ENCODE measurements at regions not wholly inside any gene's neighbourhood (a gene's known extent, or its start where the extent isn't known, plus 50 kb on each side); places are given as distances from the start of the nearest gene placed in this dataset.

DNA sequence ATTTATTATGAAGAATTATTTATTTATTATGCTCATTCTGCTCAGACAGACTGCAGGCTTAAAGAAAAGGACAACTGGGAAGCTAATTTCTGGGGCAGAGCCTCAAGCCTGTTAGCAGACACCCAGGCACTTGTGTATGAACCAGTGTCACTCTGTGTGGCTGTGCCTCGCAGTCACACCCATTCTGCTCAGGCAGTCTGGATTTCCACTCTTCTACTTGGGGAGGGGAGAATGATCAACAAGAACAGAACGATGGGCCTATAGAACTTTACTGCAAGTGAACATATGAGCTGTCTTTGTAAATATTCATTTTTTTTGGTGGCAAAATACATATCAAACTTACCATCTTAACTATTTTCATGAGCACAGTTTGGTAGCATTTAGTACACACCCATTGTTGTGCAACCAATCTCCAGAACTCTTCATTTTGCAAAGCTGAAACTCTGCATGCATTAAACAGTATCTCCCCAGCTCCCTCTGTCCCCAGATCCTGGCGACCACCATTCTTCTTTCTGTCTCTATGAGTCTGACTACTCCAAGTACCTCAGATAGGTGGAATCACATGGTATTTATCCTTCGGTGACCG lies 181.7 kb downstream of the NUFIP1 start:
- TF ChIP-seq, protein P1, sequence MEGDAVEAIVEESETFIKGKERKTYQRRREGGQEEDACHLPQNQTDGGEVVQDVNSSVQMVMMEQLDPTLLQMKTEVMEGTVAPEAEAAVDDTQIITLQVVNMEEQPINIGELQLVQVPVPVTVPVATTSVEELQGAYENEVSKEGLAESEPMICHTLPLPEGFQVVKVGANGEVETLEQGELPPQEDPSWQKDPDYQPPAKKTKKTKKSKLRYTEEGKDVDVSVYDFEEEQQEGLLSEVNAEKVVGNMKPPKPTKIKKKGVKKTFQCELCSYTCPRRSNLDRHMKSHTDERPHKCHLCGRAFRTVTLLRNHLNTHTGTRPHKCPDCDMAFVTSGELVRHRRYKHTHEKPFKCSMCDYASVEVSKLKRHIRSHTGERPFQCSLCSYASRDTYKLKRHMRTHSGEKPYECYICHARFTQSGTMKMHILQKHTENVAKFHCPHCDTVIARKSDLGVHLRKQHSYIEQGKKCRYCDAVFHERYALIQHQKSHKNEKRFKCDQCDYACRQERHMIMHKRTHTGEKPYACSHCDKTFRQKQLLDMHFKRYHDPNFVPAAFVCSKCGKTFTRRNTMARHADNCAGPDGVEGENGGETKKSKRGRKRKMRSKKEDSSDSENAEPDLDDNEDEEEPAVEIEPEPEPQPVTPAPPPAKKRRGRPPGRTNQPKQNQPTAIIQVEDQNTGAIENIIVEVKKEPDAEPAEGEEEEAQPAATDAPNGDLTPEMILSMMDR (IDR thresholded peaks at IDR 0.05), result no peak
- Histone ChIP-seq H3K36me3 (ENCODE audit: insufficient read depth in 1 of 2, low read depth in 1 of 2) (no peaks in the 10 kb centered on the region), H3K4me3 (no peak overlapping the region), H3K4me1 (peaks cover 6% of the 10 kb centered on the region), H3K27ac (no peak overlapping the region), H3K27me3 (ENCODE audit: insufficient read depth in 3 of 3, low read length in 2 of 3) (no peaks in the 10 kb centered on the region), H3K9me3 (no peaks in the 10 kb centered on the region)
- intact Hi-C loops (cut with DNase I), result no loop called here
- ATAC-seq (no peak), DNase-seq (no peak)
- 91 to 95% (median 94%) methylated on average over 5 of the region's 5 CpGs for WGBS, 3 donors

GRCh38 chr13:44806826-44807225 lies 182.4 kb downstream of the NUFIP1 start:
- TF ChIP-seq, protein P1 (IDR thresholded peaks at IDR 0.05), result no peak
- intact Hi-C loops (cut with DNase I), result no loop called here
- 57 to 79% (median 61%) methylated on average over 10 of the region's 10 CpGs for WGBS, 3 donors
- Histone ChIP-seq H3K9me3 (no peaks in the 10 kb centered on the region), H3K27ac (no peak overlapping the region), H3K4me3 (no peak overlapping the region), H3K27me3 (ENCODE audit: insufficient read depth in 3 of 3, low read length in 2 of 3) (no peaks in the 10 kb centered on the region), H3K36me3 (ENCODE audit: insufficient read depth in 1 of 2, low read depth in 1 of 2) (no peaks in the 10 kb centered on the region), H3K4me1 (peaks cover 6% of the 10 kb centered on the region)
- no peak for ATAC-seq
- DNase-seq, result no peak

DNA sequence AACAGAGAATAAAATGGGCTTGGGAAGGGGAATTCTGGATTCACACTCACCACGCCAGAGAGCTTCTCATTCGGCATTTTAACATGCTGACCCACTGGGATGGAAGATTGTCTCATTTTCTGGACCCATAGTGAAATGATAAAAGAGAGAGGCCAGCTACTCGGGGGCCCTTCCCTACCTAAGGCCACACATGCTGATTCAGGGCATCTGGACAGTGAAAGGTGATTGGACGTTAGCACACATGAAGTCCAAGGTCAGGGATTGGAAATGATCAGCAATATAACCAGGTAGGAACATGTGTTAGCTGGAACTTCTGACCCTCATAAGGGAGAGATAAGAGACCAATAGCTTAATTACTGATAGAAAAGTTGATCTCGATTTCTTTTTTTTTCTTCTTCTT lies 183.7 kb downstream of the NUFIP1 start:
- intact Hi-C loops (cut with DNase I), result no loop called here
- TF ChIP-seq, protein P1 (IDR thresholded peaks at IDR 0.05), result no peak
- Histone ChIP-seq H3K27ac (no peak overlapping the region), H3K4me3 (no peak overlapping the region), H3K27me3 (ENCODE audit: insufficient read depth in 3 of 3, low read length in 2 of 3) (no peaks in the 10 kb centered on the region), H3K36me3 (ENCODE audit: insufficient read depth in 1 of 2, low read depth in 1 of 2) (no peaks in the 10 kb centered on the region), H3K9me3 (no peaks in the 10 kb centered on the region), H3K4me1 (peaks cover 5% of the 10 kb centered on the region)
- WGBS, 3 donors, result 92 to 98% (median 93%) methylated on average over 5 of the region's 5 CpGs
- DNase-seq (no peak), ATAC-seq (no peak)

DNA sequence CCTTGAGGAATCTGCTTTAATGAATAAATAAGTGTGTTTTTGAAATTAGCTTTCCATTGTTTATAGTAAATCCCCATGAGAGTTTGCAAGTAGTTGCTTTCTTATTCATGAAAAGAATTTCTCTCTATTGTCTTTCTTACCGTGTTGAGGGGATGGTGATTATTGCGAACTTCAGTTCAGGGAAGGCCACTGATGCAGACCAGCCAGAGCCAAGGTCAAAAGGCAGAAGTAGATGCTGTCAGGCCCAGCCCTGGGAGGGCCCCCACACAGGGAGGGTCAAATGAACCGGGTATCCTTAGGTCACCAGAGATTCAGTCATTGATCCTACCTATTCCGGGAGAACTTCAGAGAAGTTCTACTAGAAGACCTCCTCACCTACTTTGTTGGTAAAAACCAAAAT lies 185.9 kb downstream of the NUFIP1 start:
- H3K27me3 ChIP-seq (ENCODE audit: insufficient read depth in 3 of 3, low read length in 2 of 3), result no peaks in the 10 kb centered on the region
- TF ChIP-seq, protein P1 (IDR thresholded peaks at IDR 0.05), result no peak
- no peaks in the 10 kb centered on the region for H3K4me1 ChIP-seq
- DNase-seq (no peak), ATAC-seq (no peak)
- H3K9me3 ChIP-seq, result no peaks in the 10 kb centered on the region
- intact Hi-C loops (cut with DNase I), result no loop called here
- no peak overlapping the region for H3K27ac ChIP-seq
- 66 to 72% (median 72%) methylated on average over 4 of the region's 4 CpGs for WGBS, 3 donors
- H3K36me3 ChIP-seq (ENCODE audit: insufficient read depth in 1 of 2, low read depth in 1 of 2), result no peaks in the 10 kb centered on the region
- H3K4me3 ChIP-seq, result no peak overlapping the region

DNA sequence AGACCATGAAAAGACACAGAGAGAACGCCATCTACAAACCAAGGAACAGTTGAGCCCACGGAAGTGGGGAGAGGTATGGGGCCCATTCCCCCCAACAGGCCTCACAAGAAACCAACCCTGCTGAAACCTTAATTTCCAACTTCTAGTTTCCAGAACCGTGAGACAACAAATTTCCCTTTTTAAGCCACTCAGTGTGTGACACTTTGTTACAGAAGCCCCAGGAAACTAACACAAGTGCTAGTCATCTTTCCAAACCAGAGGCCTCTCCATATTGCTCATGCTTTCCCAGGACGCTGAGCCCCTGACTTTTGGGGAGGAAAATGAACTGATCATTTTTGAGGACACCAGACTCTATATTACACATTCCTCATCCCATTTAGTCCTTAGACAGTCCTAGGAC lies 186.8 kb downstream of the NUFIP1 start:
- TF ChIP-seq, protein P1 (IDR thresholded peaks at IDR 0.05), result no peak
- H3K4me1 ChIP-seq, result no peaks in the 10 kb centered on the region
- no peak overlapping the region for H3K4me3 ChIP-seq
- no peaks in the 10 kb centered on the region for H3K9me3 ChIP-seq
- DNase-seq (no peak), ATAC-seq (no peak)
- H3K36me3 ChIP-seq (ENCODE audit: insufficient read depth in 1 of 2, low read depth in 1 of 2), result no peaks in the 10 kb centered on the region
- no peaks in the 10 kb centered on the region for H3K27me3 ChIP-seq (ENCODE audit: insufficient read depth in 3 of 3, low read length in 2 of 3)
- H3K27ac ChIP-seq, result no peak overlapping the region
- WGBS, 3 donors, result 91 to 95% (median 91%) methylated on average over 4 of the region's 4 CpGs
- intact Hi-C loops (cut with DNase I), result no loop called here
